ENCODE measurements at regions not wholly inside any gene's neighbourhood (a gene's known extent, or its start where the extent isn't known, plus 50 kb on each side); places are given as distances from the start of the nearest gene placed in this dataset.
A peak's percentile ranks its signal among the peaks of the same experiment; 100 is the strongest.
"Not testable (repeated sequence)": the region's sequence is repeated elsewhere in the genome, so short reads cannot be mapped to it uniquely, and the experiment has no call there.

GRCh38 chr21:6428498-6429092, 4092.8 kb upstream of the TPTE start:
- not testable (repeated sequence) for DNase-seq (ENCODE audit: low spot score in 2 of 2); H3K36me3 Mint-ChIP-seq; ATAC-seq; H3K9me3 Mint-ChIP-seq; H3K27ac Mint-ChIP-seq

DNA sequence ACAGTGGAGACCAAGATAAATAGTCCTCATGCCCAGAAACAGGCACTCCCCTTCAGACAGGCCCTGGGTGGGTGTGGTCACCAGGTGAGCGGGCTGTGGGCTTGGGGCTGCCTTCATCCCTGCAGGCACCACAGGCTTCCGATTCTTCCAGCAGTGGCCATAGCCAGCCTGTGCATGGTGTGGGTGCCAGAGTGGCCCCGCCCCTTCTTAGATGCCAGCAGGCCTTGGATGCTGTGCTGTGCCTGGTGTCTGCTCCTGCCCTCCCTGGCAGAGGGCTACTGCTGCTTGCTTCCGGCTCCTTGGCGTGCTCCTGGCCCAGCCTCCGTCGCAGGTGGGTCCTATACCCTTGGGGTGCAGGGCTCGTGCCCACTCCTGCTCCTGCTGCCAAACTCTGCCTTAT, 4091.5 kb upstream of the TPTE start:
- not testable (repeated sequence) for H3K36me3 Mint-ChIP-seq; DNase-seq (ENCODE audit: low spot score in 2 of 2); H3K27ac Mint-ChIP-seq; ATAC-seq; H3K9me3 Mint-ChIP-seq

GRCh38 chr21:6433149-6433548, 4088.2 kb upstream of the TPTE start:
- not testable (repeated sequence) for H3K9me3 Mint-ChIP-seq; DNase-seq (ENCODE audit: low spot score in 2 of 2); H3K27ac Mint-ChIP-seq; ATAC-seq; H3K36me3 Mint-ChIP-seq

DNA sequence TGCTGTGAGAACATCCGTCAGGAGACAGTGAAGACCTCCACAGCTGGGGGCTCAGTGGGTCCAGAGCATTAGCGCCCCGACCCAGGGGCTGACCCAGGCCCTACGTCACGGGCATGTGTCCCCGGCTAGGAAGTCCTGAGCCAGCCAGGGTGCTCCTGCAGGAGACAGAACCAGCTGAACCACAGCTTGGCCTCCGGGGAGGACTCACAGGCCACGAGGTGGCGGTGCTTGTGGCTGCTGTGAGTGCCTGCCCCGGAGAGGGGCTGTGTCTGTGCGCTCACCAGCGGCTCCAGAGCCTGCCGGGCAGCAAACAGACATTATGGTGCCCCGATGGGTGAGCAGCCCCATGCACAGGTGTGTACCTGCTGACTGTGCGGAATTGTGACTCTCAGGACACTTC, 4085.2 kb upstream of the TPTE start:
- DNase-seq (ENCODE audit: low spot score in 2 of 2); H3K9me3 Mint-ChIP-seq; H3K36me3 Mint-ChIP-seq; H3K27ac Mint-ChIP-seq; ATAC-seq: not testable (repeated sequence)

- H3K9me3 Mint-ChIP-seq; DNase-seq (ENCODE audit: low spot score in 2 of 2); H3K27ac Mint-ChIP-seq; H3K36me3 Mint-ChIP-seq: not testable (repeated sequence)
- peak; percentile 30 to 75 for ATAC-seq
Measured at GRCh38 chr21:6436971-6437833, 4084.2 kb upstream of the TPTE start.

DNA sequence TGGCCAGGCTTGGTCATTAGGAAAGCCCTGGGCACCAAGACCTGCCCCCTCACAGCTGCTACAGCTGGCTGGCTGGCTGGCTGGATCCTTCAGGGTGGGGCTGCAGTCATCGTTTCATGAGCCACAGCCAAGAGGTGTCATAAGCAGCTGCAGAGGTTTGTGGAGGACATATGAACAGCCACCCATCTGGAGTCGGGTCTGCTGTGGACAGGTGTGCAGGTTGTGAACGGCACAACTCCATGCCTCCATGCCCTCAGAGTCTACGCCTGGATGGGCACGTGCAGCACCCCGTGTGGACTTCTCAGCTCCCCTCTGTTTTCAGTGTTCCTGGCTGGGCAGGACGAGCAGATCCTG, 4083.6 kb upstream of the TPTE start:
- DNase-seq (ENCODE audit: low spot score in 2 of 2); H3K27ac Mint-ChIP-seq; H3K36me3 Mint-ChIP-seq; H3K9me3 Mint-ChIP-seq: not testable (repeated sequence)
- ATAC-seq: peak in 1 of 2 donors; percentile 55

GRCh38 chr21:6439058-6439457, 4082.3 kb upstream of the TPTE start:
- not testable (repeated sequence) for DNase-seq (ENCODE audit: low spot score in 2 of 2); H3K9me3 Mint-ChIP-seq; H3K27ac Mint-ChIP-seq; ATAC-seq; H3K36me3 Mint-ChIP-seq

GRCh38 chr21:6454648-6455340, 4066.6 kb upstream of the TPTE start:
- ATAC-seq, H3K36me3 Mint-ChIP-seq, H3K9me3 Mint-ChIP-seq: not testable (repeated sequence)

DNA sequence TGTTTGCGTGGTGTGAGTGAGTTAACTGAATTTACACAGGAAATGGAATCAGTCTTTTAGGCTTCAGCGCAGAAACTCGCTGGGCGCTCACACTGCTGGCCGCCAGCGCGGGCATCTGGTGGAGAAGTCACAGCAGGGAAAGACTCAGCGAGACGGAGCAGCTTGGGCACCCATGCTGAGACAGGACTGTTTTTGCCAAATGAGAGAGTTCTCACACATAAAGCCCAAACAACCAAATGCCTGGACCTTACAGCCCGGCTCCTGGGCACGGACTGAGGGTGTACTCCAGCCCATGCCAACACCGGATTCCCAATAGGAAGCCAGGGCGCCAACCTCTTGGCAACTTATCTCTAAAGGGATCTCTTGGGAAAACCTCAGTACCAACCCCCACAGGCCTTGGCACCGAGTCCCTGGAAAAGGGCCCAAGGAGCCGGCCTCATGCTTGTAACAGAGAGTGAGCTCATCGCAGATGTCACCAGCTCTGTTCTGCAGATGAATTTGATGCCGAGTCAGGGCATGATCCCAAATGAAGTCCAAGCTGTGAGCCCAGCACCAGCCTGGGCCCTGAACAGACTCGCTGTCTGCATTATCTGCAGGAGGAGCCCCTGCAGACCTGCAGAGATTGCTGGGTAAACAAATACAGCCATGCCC, 4065.2 kb upstream of the TPTE start:
- not testable (repeated sequence) for DNase-seq (ENCODE audit: low spot score in 2 of 2); H3K36me3 Mint-ChIP-seq; ATAC-seq; H3K27ac Mint-ChIP-seq; H3K9me3 Mint-ChIP-seq

More at GRCh38 chr21:6454648-6455340, 4066.6 kb upstream of the TPTE start:
- DNase-seq (ENCODE audit: low spot score in 2 of 2); H3K27ac Mint-ChIP-seq: not testable (repeated sequence)

DNA sequence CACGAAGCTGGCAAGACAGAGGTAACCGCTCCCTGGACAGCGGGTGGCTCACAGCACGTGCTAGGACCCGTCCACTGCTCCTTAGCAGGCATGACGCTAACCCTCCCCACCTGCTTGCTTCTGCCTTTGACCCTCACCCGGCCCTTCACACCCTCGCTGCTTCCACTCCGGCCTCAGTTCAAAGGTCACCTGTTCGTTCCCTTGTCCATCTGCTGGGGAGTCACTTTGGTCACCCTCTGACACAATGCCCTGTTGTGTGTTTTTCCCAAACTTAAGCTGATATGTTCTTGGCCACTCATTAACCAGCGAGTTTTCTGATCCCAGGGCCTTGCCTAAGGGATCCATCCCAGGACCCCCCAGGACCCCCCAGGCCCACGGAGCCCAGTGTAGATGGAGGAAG, 4061.6 kb upstream of the TPTE start:
- H3K27ac Mint-ChIP-seq; H3K9me3 Mint-ChIP-seq; H3K36me3 Mint-ChIP-seq; ATAC-seq; DNase-seq (ENCODE audit: low spot score in 2 of 2): not testable (repeated sequence)

DNA sequence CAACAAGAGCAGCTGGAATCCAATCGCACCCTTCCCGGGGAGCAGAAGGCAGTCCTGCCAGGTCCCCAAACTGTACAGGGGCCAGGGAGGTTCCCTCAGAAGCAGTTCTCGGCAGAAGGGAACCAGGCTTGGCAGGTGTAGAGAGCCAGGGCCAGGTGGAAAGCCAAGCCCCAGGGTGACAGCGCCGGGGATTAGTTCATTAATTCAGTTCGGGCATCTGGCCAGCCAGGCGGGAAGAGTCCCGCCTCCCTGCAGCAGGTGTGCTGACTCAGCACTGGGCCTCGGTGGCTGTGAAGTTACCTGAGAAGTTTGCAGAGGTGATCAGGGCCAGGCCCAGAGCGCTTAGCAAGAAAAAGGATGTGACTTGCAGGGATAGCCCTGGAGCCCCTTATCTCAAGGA, 4060.0 kb upstream of the TPTE start:
- not testable (repeated sequence) for H3K36me3 Mint-ChIP-seq; H3K9me3 Mint-ChIP-seq; DNase-seq (ENCODE audit: low spot score in 2 of 2); ATAC-seq; H3K27ac Mint-ChIP-seq

DNA sequence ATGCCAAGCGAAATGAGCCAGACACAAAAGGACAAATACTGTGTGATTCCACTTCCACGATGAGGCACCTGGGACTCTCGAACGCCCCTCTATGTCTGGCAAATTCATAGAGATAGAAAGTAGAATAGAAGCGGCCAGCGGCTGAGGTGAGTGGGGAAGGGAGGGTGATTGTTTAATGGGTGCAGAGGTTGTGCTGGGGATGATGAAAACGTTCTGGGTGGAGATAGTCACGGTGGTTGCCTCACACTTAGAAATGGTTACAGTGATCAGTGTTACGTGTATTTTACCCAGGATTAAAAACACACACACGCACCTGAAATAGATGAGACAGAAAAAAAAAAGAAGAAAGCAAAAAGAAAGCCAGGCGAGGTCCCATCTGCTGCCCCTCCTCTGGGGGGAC, 4057.0 kb upstream of the TPTE start:
- not testable (repeated sequence) for H3K36me3 Mint-ChIP-seq; H3K9me3 Mint-ChIP-seq; H3K27ac Mint-ChIP-seq; DNase-seq (ENCODE audit: low spot score in 2 of 2); ATAC-seq

DNA sequence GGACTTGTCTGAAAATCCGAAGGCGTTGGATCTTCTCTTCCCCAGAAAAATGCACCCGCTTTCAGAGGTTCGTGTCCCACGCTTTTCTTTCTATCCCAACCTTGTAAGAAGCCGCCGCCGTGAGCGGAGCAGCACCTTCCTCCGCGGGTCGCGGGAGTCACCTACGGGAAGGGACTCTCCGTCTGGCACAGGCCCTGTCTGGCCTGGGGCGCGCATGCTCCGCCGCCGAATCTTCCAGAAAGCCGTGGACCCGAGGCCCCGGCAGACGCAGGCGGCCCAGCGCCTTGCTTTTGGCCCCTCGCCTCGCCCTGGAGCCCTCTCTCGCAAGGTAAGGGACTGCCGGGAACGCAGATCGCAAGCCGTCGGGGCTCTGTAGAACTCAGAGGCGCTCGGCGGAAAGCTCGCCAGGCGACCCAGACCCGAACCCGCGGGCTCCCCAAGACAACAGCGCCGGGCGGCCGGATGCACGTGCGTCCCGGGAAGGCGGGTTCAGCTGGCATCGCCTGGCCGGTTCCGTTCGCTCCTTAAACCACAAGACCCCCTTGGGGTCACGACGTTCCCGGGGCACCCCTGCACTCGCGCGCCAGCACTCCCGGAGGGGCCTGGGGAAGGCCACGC, 4055.2 kb upstream of the TPTE start:
- DNase-seq (ENCODE audit: low spot score in 2 of 2); H3K9me3 Mint-ChIP-seq; H3K36me3 Mint-ChIP-seq; H3K27ac Mint-ChIP-seq: not testable (repeated sequence)
- ATAC-seq: peak in 1 of 2 donors; percentile 30

DNA sequence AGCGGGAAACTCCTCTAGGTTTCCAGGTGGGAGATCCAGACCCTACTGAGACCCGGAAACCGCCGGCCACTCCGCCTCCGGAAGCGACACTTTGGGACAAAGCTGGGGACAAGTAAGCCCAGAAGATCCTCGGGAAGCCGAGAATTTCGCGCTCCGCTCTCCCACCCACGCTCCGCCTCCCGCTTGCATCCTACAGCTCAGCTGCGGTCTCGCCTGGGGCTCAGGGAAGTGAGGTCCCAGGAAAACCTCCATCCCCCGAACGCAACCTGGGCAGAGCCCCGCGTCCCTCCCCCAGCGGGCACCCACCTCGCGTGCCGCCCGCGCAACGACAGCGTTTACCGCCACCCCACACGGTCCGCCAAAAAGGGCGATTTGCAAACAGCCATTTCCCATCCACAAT, 4054.7 kb upstream of the TPTE start:
- DNase-seq (ENCODE audit: low spot score in 2 of 2); H3K36me3 Mint-ChIP-seq; H3K27ac Mint-ChIP-seq; H3K9me3 Mint-ChIP-seq: not testable (repeated sequence)
- ATAC-seq: peak; percentile 41 to 43

DNA sequence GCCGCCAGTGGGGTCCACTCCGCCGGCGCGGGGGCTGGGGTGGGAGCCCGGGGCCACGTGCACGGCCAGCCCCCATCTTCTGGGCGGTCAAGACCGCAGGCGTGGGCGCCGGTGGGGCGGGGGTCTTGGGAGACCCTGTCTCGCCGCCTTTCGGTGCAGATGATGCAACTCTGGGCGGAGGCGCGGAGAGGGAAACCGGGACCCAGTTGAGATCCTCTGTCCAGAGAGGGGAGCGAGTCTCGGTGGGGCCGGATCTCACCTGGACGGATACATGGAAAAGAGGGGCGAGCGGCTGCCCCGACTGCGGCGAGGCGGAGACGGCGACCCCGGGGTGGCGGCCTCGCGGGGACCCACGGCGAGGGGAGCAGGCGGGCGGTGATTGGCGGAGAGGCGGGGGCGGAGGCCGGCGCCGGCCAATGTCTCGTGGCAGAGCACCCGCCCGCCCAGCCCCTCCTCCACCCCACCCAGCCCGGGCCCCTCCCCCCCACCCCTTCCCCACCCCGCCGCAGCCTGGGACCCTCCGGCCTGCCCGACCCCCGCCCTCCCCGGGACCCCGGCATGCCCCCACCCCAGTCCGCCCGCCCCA, 4054.1 kb upstream of the TPTE start:
- DNase-seq (ENCODE audit: low spot score in 2 of 2); H3K9me3 Mint-ChIP-seq; H3K27ac Mint-ChIP-seq; H3K36me3 Mint-ChIP-seq: not testable (repeated sequence)
- peak; percentile 34 to 82 for ATAC-seq

DNA sequence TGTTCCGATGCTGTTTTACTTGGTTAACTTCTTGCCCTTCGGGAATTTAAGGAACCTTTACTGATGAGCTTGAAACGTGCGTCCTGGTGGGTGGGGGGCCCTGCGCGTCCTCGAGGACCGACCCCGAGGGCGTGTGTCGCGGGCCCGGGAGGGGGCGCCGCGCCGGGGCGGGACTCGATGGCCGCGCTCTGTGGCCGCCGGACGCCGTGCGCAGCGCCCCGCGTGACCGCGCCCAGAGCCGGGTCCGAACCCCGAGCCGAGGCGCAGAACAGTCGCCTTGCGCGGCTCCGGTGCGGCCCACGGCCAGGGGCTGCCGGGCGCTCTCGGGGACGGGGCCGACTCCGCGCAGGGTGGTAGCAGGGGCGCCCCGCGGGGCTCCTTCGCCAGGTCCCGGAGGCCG, 4053.5 kb upstream of the TPTE start:
- H3K9me3 Mint-ChIP-seq; H3K27ac Mint-ChIP-seq; DNase-seq (ENCODE audit: low spot score in 2 of 2); H3K36me3 Mint-ChIP-seq: not testable (repeated sequence)
- ATAC-seq: peak in 1 of 2 donors; percentile 25
